GM12864 (cell line): ENCODE measurements at regions not wholly inside any gene's neighbourhood (a gene's known extent, or its start where the extent isn't known, plus 50 kb on each side); places are given as distances from the start of the nearest gene placed in this dataset.

Experiments used
- DNase-seq: peaks from one replicate; pipeline ENCODE4 v3.0.0-alpha.2; 2011; ENCODE audit warnings: low read depth
- H3K4me3 ChIP-seq: 2 replicates; pipeline ENCODE4 v1.5.1; 2011; ENCODE audit warnings: mild to moderate bottlenecking, low read depth, low read length, control low read depth
- CTCF ChIP-seq: IDR thresholded peaks from 2 replicates; pipeline ENCODE4 v1.5.1; 2011; ENCODE audit warnings: low read depth, mild to moderate bottlenecking, moderate library complexity, low read length, control low read depth, inconsistent platforms; ENCODE audit errors: missing control alignments

GRCh38 chr21:35351434-35351833, 302.3 kb upstream of the RUNX1 start:
- TF ChIP-seq CTCF, result no peak
- no peak overlapping the region for H3K4me3 ChIP-seq
- no peak for DNase-seq

DNA sequence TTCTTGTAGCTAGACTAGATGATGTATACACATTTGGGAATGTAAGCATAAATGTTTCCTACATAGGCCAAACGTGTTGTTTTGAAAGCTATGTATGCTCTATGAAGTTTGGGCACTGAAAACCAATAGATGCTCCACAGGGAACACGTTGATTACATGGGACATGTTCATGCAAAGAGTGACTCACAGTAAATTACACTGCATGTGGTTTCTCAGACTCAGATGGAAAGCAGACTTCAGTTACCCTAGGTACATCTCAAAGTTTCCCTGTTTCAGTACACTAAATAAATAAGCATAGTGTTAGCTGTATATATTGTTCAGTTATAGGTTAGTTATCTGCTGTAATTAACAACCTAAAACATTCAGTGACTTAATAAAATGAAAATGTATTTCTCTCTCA, 301.9 kb upstream of the RUNX1 start:
- no peak for DNase-seq
- no peak for TF ChIP-seq CTCF

GRCh38 chr21:35349376-35350080, 300.4 kb upstream of the RUNX1 start:
- TF ChIP-seq CTCF, result no peak
- H3K4me3 ChIP-seq, result no peak overlapping the region
- DNase-seq, result no peak

More for the DNA sequence above, 301.9 kb upstream of the RUNX1 start:
- H3K4me3 ChIP-seq, result no peak overlapping the region

GRCh38 chr21:35348686-35349085, 299.6 kb upstream of the RUNX1 start:
- H3K4me3 ChIP-seq, result no peak overlapping the region
- no peak for DNase-seq
- TF ChIP-seq CTCF, result no peak

DNA sequence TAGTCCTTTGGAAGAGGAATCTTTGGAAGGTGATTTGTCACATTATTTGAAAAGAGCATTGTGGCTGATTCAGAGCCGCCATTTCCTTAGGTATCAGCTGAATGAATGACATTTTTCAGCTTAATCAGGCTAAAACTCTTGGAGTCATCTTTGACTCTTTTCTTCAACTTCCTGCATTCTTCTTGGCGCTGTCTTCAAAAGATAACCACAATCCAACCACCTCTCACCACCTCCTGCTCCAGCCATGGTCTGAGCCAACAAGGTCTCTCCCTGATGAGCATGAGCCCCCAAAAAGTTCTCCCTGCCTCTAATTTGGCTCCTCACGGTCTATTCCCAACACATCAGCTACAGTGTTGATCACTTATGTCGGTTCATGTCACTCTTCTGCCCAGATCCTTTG, 297.6 kb upstream of the RUNX1 start:
- no peak for TF ChIP-seq CTCF
- H3K4me3 ChIP-seq, result no peak overlapping the region
- no peak for DNase-seq

GRCh38 chr21:35345954-35346353, 296.9 kb upstream of the RUNX1 start:
- no peak overlapping the region for H3K4me3 ChIP-seq
- no peak for TF ChIP-seq CTCF
- no peak for DNase-seq

DNA sequence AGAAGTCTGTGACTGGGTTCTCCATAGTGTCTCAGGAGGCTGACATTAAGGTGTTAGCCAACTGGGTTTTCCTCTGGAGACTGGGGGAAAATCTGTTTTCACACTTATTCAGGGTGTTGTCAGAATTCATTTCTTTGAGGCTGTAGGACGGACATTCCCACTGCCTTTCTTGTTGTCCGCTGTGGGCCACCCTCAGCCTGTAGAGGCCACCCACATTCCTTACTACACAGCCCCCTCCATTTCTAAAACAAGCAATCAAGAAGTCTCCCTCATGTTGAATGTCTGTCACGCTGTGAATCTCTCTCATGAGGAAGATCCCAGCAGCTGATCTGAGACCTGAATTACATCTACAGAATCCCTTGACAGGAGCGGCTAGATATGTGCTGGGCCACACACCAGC, 295.5 kb upstream of the RUNX1 start:
- DNase-seq, result no peak
- no peak overlapping the region for H3K4me3 ChIP-seq
- TF ChIP-seq CTCF, result no peak
